Stimulated activated naive CD4-positive, alpha-beta T cell (primary cell): ENCODE measurements at regions not wholly inside any gene's neighbourhood (a gene's known extent, or its start where the extent isn't known, plus 50 kb on each side); places are given as distances from the start of the nearest gene placed in this dataset.

Experiments used
- DNase-seq, 6 experiments: peaks; one replicate each; lab custom pipeline; 2025; lab: John Stamatoyannopoulos, UW

DNA sequence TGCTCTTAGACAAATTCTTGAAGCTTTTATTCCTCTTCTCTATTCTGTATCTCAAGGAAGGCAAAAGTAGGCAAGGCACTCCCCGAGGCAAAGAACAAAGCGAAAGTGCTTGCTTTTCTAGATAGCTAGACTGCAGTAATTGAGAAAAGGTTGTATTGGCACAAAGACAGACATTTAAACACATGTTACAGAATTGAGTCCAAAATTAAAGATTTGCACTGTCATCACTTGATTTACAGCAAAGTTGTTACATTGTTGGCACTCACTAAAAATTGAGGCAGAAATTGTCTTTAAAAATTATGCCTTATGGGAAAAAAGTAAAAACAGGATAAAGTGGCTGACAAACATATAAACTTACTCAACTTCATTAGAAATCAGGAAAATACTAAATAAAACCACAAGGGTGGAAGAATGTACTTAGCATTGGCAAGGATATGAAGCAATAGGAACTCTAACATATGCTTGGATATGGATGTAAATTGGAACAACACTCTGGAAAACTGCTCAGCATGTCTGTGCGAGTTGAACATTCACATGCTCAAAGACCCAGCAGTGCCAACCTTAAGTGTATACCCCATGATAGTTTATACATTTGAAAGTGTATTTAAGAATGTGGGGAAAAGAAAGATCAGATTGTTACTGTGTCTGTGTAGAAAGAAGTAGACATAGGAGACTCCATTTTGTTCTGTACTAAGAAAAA is 491.3 kb downstream of the GLRX3 start:
- no peak for DNase-seq

DNA sequence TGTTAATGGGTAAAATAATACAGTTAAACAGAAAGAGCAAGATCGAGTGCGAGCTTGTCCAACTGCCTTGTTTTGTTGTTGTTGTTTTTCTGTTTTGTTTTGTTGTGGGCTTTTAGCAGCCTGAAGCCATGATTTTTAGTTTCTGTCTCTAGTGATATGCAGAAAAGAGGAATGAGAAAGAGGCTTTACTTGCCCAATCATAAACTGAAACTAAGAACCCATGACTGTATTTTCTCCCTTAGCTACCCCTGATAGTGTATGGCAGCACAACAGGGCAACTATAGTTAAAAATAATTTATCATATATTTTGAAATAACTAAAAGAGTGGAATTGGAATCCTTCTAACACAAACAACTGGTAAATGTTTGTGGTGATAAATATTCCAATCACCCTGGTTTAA is 493.9 kb downstream of the GLRX3 start:
- no peak for DNase-seq

DNA sequence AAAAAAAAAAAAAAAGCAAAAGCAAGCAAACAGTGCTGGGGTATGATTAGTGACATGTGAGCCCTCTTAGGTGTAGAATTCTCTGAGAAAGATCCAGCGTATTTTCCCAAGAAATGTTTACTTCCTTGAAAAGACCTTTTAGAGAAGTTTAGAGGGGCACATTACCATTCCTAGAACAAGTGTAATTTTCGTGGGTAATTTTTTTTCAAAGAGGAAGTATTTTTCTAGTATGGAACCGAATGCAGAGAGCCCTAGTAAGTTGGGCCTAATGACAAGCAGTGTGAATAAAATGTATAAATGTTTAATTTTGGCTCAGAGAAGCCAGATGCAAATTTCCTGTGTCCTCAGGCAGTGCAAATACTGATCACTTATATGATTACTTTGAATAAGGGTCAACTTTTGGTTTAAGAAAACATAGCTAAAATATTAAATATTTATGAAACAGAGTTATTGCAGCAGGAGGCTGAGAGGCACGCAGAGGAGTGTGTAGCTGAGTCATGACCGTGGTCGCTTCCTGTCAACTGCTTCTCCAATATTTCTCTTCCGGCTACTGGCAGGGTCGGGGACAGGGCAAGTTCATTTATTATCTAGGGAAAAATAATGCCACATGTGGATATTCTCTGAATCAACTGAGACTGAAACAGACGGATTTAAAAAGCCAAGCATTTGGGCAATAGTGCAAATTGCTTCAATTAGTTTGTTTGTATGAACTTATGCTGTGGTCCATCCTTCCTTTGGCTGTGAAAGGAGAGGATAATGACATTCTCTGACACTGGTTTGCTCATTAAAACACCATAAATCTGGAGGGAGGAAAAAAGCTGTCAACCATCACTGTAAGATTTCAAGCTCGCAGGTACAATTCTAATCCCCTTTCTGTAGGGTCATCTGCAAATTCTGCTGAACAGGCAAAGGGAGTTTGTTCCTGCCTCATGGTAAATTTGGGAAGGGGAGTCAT is 495.2 kb downstream of the GLRX3 start:
- no peak for DNase-seq

DNA sequence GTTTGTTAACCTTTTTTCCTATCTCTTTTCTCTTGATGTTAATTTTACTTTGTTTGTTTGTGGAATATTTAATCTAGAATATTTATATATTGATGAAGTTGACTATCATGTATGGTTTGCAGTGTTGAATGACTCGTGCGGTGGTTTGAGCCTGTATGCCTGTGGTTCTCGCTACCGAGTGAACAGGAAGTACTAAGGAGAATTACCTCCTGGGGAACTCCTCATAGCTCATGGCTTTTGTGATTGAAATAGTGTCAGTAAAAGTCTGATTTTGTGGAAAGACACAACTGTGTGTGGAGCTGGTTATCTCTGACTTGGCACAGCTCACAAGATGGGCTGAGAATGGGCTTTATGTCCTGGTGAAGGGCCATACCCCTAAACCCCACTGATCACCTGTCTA is 498.6 kb downstream of the GLRX3 start:
- DNase-seq = no peak

DNA sequence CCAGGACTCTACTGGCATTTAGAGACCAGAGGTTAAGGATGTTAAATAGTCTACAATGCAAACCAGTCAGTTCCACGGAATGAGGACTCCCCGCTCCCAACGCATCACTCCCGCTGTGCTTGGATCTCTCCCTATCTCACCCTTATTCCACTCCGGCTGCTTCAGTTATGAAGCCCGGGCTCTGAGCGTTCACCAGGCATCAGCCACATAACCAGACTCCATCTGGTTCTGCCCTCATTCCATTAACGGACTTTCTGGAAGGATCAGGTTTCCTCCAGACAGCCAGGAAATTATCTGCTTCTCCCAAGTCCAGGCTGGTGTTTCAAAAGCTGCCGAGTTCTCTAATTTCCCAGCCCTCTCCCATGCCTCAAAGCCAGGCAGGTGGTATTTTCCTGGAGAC is 499.3 kb downstream of the GLRX3 start:
- DNase-seq = no peak

DNA sequence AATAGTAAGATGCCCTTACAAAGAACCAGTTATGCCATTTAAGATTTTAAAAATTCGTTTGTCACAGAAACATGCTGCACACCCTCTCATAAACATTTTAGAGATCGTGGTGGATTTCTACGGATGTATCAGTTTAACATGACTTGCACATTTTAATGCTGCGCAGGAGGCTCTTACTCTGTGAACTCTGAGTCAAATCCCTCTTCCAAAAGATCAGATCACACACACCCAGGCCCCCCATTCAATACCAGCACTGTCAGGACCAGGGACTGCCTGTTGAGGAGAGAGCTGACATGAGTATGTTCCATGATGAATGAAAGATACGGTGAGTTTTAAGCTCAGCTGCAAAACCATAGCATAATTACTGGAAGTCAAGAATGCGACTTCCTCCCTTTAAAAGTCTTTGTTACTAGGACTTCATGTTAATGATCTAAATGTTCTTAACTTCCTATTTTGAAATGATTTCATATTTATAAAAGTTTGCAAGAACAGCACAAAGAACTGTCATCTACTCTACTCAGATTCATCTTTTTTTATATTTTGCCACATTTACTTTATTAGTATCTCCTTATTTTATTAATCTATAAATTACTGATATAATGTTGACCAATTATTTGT is 500.2 kb downstream of the GLRX3 start:
- no peak for DNase-seq

GRCh38 chr10:130637089-130637676 is 501.0 kb downstream of the GLRX3 start:
- no peak for DNase-seq

- DNase-seq = no peak
Measured at GRCh38 chr10:130638991-130639390, 502.8 kb downstream of the GLRX3 start.

DNA sequence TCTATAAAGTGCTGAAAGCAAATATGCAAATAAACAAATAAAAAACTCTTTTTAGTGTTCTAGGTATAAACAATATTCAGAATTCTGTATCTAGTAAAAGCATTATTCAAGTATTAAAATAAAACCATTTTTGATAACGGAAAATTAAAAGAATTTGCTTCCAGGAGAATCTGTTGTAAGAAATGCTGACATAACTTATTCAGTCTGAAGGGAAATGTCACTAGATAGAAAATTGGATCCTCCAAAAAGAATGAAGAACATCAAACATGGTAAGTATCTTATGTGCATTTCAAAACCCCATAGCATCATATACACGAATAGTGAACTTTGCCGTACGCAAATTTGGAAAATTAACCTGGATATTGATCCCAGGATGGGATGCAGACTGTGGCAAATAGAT is 506.7 kb downstream of the GLRX3 start:
- DNase-seq = no peak

DNA sequence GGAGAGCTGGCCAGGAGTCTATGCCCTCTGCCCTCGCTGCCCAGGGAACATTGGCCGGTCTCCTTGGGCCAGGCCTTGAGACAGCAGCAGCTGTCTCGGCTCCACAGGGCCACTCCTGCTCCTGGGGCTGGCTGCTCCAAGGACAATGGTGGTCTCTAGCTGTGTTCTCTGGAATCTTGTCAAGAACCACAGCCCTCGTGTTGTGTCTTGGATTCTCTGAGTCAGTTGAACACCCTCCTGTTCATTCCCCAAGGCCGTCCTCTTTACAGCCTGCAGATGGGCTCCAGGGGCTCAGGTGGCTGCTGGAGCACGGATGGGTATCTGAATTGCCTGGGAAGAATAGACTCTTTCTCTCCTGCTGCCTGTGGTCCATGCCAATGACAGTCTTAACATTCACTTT is 511.1 kb downstream of the GLRX3 start:
- DNase-seq = no peak

DNA sequence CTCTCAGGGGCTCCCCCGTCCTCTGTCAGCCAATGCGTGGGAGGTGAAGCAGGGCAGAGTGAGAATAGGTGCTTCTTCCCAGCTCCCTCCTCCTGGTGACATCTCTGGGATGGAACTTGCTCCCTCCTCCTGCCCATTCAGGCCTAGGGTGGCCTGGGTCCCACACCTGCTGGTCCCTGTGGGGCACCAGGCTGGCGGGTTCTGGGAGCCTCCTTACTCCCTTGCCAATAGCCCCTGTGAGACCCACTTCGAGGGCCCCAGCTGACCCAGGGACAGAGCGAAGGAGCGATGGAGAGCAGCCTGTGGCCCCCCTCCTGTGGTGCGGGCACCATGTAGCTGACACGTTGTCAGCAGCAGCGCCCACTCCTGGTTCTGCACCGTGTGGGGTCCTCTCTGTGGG is 512.6 kb downstream of the GLRX3 start:
- no peak for DNase-seq

DNA sequence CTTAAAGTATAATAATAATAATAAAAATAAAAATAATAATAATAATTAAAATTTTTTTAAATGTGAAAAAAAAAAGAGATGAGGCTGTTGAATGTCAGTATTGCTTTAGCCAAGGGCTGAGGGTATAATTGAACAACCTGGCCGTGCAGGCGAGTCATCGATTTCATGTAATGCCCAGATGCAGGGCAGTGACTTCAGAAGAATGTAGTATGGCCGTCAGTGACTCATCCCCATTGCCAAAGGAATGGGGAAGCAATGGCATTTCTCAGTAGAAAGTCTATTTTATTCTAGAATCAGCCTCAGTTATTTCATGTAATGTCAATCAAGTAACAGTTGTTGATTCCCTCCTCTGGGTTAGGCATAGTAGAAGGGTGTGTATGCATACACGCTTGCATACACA is 516.4 kb downstream of the GLRX3 start:
- DNase-seq = no peak

- no peak for DNase-seq
Measured at GRCh38 chr10:130652964-130653578, 516.9 kb downstream of the GLRX3 start.

GRCh38 chr10:130654726-130655125 is 518.5 kb downstream of the GLRX3 start:
- no peak for DNase-seq

DNA sequence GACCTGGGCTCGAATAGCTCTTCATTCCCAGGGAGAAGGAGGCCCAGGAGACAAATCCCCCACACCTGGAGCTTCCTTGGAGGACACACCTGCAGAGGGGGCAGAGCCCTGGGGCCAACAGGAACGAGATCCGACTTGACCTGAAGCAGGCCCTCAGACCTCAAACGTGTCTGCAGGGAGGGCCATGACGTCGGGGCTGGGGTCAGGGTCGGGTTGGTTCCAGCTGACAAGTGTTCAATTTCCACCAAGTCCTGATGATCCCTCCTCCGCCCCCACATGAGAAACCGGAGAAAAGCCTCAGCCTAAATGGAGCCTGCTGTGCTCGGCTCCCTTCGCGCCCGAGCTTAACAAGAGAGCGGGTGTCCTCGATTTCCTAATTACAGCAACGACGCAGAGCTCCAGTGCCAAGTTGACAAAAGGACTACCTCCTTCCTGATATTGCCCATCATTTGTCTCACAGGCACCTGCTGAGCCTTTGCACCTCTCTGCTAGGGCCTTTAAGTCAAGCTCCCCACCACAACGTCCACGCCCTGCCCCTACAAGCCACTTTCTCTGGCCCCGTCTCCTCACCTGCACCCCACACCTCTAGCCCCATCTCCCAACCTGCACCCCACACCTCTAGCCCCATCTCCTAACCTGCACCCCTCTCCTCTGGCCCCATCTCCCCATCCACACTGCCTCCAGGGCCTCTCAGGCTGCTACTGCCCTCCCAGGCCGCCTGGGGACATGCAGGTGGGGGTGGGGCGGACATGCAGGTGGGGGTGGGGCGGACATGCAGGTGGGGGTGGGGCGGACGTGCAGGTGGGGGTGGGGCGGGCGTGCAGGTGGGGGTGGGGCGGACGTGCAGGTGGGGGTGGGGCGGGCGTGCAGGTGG is 519.4 kb downstream of the GLRX3 start:
- no peak for DNase-seq

DNA sequence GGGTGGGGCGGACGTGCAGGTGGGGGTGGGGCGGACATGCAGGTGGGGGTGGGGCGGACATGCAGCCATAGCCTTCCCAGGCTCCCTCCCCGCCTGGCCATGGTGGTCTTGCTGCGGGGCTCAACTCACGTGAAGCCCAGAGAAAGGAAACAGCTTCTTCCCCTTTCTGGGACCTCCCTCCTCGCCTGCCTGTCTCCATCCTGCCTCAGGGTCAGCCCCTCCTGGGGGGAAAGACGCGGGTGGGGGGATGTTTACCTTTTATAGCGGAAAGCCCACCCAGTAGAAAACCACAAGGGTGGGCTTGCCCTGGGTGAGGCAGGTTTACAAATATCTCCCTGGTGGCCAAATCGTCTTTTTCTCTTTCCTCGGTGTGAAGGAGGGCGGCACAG is 520.0 kb downstream of the GLRX3 start:
- DNase-seq = no peak

DNA sequence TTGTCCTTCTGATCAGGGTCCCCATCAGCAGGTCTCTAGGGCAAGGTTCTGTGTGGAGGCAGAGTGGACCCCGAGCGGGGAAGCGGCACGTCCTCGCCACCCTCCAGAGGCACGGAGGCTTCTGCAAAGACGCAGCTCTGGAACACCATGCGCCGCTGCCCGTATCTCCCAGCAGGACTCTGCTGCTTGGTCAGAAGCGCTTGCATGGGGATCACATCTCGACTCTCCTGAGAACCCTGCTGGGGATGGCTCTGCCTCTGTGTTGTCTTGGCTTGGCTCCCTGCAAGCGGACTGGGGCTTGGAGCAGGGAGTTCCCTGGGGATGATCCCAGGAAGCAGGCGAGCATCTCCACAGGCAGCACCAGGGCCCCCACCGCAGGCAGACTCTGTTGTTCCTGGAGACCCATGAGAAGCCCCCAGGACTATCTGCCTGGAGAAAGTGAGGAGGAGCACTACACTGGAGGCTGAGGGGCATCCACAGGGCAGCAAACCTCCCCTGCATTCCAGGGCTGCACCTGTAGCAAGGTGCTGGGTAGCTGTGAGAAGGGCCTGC is 520.5 kb downstream of the GLRX3 start:
- DNase-seq = no peak

GRCh38 chr10:130658687-130659290 is 522.6 kb downstream of the GLRX3 start:
- no peak for DNase-seq

GRCh38 chr10:130659528-130659927 is 523.3 kb downstream of the GLRX3 start:
- DNase-seq = no peak

- no peak for DNase-seq
Measured at GRCh38 chr10:130660266-130660665, 524.1 kb downstream of the GLRX3 start.
